ENCODE measurements at regions not wholly inside any gene's neighbourhood (a gene's known extent, or its start where the extent isn't known, plus 50 kb on each side); places are given as distances from the start of the nearest gene placed in this dataset.

- DNase-seq, result no peak
Measured at GRCh38 chr3:5270666-5271371, 83.3 kb downstream of the EDEM1 start.

- no peak for DNase-seq
Measured at GRCh38 chr3:5271372-5271683, 83.8 kb downstream of the EDEM1 start.

- no peak for DNase-seq
Measured at GRCh38 chr3:5272387-5272786, 84.9 kb downstream of the EDEM1 start.

- DNase-seq, result no peak
Measured at GRCh38 chr3:5274091-5274490, 86.6 kb downstream of the EDEM1 start.

GRCh38 chr3:5275529-5275928, 88.0 kb downstream of the EDEM1 start:
- no peak for DNase-seq

GRCh38 chr3:5276934-5277333, 89.4 kb downstream of the EDEM1 start:
- DNase-seq, result no peak

- DNase-seq, result no peak
Measured at GRCh38 chr3:5277612-5278236, 90.2 kb downstream of the EDEM1 start.

GRCh38 chr3:5278666-5279065, 91.2 kb downstream of the EDEM1 start:
- DNase-seq, result no peak

GRCh38 chr3:5282703-5283102, 95.2 kb downstream of the EDEM1 start:
- DNase-seq, result no peak

- DNase-seq, result no peak
Measured at GRCh38 chr3:5285439-5285838, 97.9 kb downstream of the EDEM1 start.

GRCh38 chr3:5290915-5291314, 103.4 kb downstream of the EDEM1 start:
- DNase-seq, result no peak

GRCh38 chr3:5292512-5292911, 105.0 kb downstream of the EDEM1 start:
- no peak for DNase-seq

- DNase-seq, result no peak
Measured at GRCh38 chr3:5293207-5293606, 105.7 kb downstream of the EDEM1 start.

- DNase-seq, result peak; percentile 7
Measured at GRCh38 chr3:5294356-5294755, 106.8 kb downstream of the EDEM1 start.

- no peak for DNase-seq
Measured at GRCh38 chr3:5295191-5295690, 107.7 kb downstream of the EDEM1 start.

- no peak for DNase-seq
Measured at GRCh38 chr3:5296362-5296761, 108.9 kb downstream of the EDEM1 start.

- DNase-seq, result no peak
Measured at GRCh38 chr3:5297895-5298294, 110.4 kb downstream of the EDEM1 start.

- DNase-seq, result no peak
Measured at GRCh38 chr3:5298453-5298852, 110.9 kb downstream of the EDEM1 start.

GRCh38 chr3:5299161-5299560, 111.7 kb downstream of the EDEM1 start:
- no peak for DNase-seq

- DNase-seq, result no peak
Measured at GRCh38 chr3:5300638-5301037, 113.1 kb downstream of the EDEM1 start.

GRCh38 chr3:5301651-5302297, 114.3 kb downstream of the EDEM1 start:
- no peak for DNase-seq

GRCh38 chr3:5302661-5303060, 115.2 kb downstream of the EDEM1 start:
- DNase-seq, result no peak

GRCh38 chr3:5304188-5304587, 116.7 kb downstream of the EDEM1 start:
- no peak for DNase-seq

Data from HCEC 1CT (cell line).